ENCODE measurements at regions not wholly inside any gene's neighbourhood (a gene's known extent, or its start where the extent isn't known, plus 50 kb on each side); places are given as distances from the start of the nearest gene placed in this dataset.

DNA sequence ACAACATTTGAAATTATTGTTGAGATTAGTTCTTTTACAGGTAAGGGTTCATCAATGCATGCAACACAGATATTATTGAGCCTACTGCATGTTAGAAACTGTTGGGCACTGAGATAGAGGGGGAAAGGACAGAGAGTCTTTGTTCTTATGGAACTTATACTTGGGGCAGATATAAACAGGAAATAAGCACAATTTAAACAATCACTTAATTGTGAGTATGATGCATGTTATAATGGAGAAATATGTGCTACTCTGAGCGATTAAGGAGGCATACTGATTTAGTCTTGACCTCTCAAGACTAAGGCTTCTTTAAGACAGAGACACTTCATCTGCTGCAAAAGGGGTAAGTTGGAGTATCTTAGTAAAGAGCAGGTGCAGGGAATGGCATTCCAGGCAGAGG, 593.3 kb downstream of the CCSER2 start:
- no peak overlapping the region for H3K4me2 ChIP-seq
- no peaks in the 10 kb centered on the region for H4K20me1 ChIP-seq (ENCODE audit: insufficient read depth)
- no peaks in the 10 kb centered on the region for H3K36me3 ChIP-seq (ENCODE audit: insufficient read depth)
- H2AFZ ChIP-seq (ENCODE audit: low read depth): no peak overlapping the region
- no peak overlapping the region for H3K4me3 ChIP-seq (IDR thresholded peaks at IDR 0.05; ENCODE audit: insufficient read depth, low read depth, low read length)
- no peaks in the 10 kb centered on the region for H3K4me1 ChIP-seq (ENCODE audit: low read depth, poor library complexity, severe bottlenecking)
- no peaks in the 10 kb centered on the region for H3K27me3 ChIP-seq (ENCODE audit: insufficient read depth, low read depth)
- TF ChIP-seq, protein P1, sequence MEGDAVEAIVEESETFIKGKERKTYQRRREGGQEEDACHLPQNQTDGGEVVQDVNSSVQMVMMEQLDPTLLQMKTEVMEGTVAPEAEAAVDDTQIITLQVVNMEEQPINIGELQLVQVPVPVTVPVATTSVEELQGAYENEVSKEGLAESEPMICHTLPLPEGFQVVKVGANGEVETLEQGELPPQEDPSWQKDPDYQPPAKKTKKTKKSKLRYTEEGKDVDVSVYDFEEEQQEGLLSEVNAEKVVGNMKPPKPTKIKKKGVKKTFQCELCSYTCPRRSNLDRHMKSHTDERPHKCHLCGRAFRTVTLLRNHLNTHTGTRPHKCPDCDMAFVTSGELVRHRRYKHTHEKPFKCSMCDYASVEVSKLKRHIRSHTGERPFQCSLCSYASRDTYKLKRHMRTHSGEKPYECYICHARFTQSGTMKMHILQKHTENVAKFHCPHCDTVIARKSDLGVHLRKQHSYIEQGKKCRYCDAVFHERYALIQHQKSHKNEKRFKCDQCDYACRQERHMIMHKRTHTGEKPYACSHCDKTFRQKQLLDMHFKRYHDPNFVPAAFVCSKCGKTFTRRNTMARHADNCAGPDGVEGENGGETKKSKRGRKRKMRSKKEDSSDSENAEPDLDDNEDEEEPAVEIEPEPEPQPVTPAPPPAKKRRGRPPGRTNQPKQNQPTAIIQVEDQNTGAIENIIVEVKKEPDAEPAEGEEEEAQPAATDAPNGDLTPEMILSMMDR (conservative IDR thresholded peaks at IDR 0.05; ENCODE audit: low read depth, low read length): no peak
- no peak overlapping the region for H3K27ac ChIP-seq
- no peak overlapping the region for H3K9ac ChIP-seq
- H3K79me2 ChIP-seq (ENCODE audit: insufficient read depth, low read depth): no peaks in the 10 kb centered on the region

DNA sequence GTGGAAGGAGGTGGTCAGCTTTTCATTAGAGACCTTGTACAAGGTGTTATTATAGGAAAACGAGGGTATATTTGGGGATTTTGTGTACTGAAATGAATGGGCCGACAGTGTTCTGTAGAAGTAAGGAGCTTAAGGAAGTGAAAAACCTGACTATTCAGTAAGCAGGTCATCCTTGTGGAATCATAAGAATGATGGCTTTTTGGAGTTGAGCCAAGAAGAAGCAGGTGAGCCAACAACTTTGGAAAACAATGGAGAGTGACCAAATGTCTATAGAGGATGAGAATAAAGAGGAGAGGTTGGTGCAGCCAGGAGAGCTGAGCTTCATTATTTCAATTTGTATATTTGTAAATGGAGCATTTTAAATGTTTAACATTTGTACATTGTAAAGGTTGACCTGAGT, 595.7 kb downstream of the CCSER2 start:
- H3K27me3 ChIP-seq (ENCODE audit: insufficient read depth, low read depth): no peaks in the 10 kb centered on the region
- H3K36me3 ChIP-seq (ENCODE audit: insufficient read depth): no peaks in the 10 kb centered on the region
- no peak overlapping the region for H3K4me3 ChIP-seq (IDR thresholded peaks at IDR 0.05; ENCODE audit: insufficient read depth, low read depth, low read length)
- H3K9ac ChIP-seq: no peak overlapping the region
- H3K4me2 ChIP-seq: no peak overlapping the region
- TF ChIP-seq, protein P1 (conservative IDR thresholded peaks at IDR 0.05; ENCODE audit: low read depth, low read length): no peak
- no peaks in the 10 kb centered on the region for H3K79me2 ChIP-seq (ENCODE audit: insufficient read depth, low read depth)
- no peak overlapping the region for H2AFZ ChIP-seq (ENCODE audit: low read depth)
- H3K27ac ChIP-seq: no peak overlapping the region
- H3K4me1 ChIP-seq (ENCODE audit: low read depth, poor library complexity, severe bottlenecking): no peaks in the 10 kb centered on the region
- no peaks in the 10 kb centered on the region for H4K20me1 ChIP-seq (ENCODE audit: insufficient read depth)

DNA sequence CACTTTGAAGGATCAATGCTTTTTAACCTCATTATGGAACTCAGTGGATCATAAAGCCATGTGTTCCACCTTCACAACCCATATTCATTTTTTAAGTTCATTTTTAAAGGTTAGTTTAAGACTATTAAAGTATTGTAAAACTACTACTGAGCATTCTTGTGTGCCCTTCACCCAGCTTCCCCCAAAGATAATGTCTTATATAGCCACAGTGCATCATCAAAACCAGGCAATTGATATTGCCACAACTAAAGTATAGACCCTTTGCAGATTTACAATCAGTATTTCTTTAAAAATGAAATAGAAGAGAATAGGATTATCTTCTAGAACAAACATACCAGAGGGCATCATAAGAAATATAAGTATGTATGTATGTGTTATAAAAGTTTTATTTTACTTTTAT, 597.1 kb downstream of the CCSER2 start:
- Histone ChIP-seq H3K36me3 (ENCODE audit: insufficient read depth) (no peaks in the 10 kb centered on the region), H2AFZ (ENCODE audit: low read depth) (no peak overlapping the region)
- TF ChIP-seq, protein P1 (conservative IDR thresholded peaks at IDR 0.05; ENCODE audit: low read depth, low read length): no peak

DNA sequence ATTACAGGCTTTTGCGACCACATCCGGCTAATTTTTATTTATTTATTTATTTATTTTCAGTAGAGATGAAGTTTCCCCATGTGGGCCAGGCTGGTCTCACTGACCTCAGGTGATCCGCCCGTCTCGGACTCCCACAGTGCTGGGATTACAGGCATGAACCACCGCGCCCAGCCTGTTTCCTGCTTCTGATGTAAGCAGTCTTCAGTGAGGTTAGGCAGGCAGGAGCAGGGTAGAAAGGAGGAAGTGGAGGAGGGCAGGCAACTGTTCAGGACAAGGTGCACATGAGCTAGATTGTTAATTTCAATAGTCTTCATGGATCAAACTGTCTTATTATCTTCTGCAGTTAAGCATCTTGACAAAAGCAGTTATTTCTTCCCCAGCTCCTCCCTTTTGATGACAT, 605.0 kb downstream of the CCSER2 start:
- Histone ChIP-seq H3K27ac (no peak overlapping the region), H3K79me2 (ENCODE audit: insufficient read depth, low read depth) (no peaks in the 10 kb centered on the region), H3K4me3 (IDR thresholded peaks at IDR 0.05; ENCODE audit: insufficient read depth, low read depth, low read length) (no peak overlapping the region), H3K9ac (no peak overlapping the region), H2AFZ (ENCODE audit: low read depth) (no peak overlapping the region), H3K27me3 (ENCODE audit: insufficient read depth, low read depth) (no peaks in the 10 kb centered on the region), H4K20me1 (ENCODE audit: insufficient read depth) (no peaks in the 10 kb centered on the region), H3K36me3 (ENCODE audit: insufficient read depth) (no peaks in the 10 kb centered on the region), H3K4me2 (no peak overlapping the region), H3K4me1 (ENCODE audit: low read depth, poor library complexity, severe bottlenecking) (no peaks in the 10 kb centered on the region)
- TF ChIP-seq, protein P1 (conservative IDR thresholded peaks at IDR 0.05; ENCODE audit: low read depth, low read length): no peak

More for the DNA sequence above, 597.1 kb downstream of the CCSER2 start:
- no peak overlapping the region for H3K9ac ChIP-seq
- H3K79me2 ChIP-seq (ENCODE audit: insufficient read depth, low read depth): no peaks in the 10 kb centered on the region
- no peak overlapping the region for H3K4me3 ChIP-seq (IDR thresholded peaks at IDR 0.05; ENCODE audit: insufficient read depth, low read depth, low read length)
- no peaks in the 10 kb centered on the region for H3K4me1 ChIP-seq (ENCODE audit: low read depth, poor library complexity, severe bottlenecking)
- no peak overlapping the region for H3K27ac ChIP-seq
- no peaks in the 10 kb centered on the region for H4K20me1 ChIP-seq (ENCODE audit: insufficient read depth)
- no peaks in the 10 kb centered on the region for H3K27me3 ChIP-seq (ENCODE audit: insufficient read depth, low read depth)
- no peak overlapping the region for H3K4me2 ChIP-seq

Data from KMS-11 (cell line).